Mesenchymal stem cell (in vitro differentiated cells and primary cell): ENCODE measurements at regions not wholly inside any gene's neighbourhood (a gene's known extent, or its start where the extent isn't known, plus 50 kb on each side); places are given as distances from the start of the nearest gene placed in this dataset.

Source experiments
- DNase-seq: peaks from one replicate; pipeline ENCODE4 v3.0.0-alpha.2; 2013
- H2AFZ ChIP-seq: one replicate; pipeline ENCODE4 v1.6.1; 2013; ENCODE audit warnings: low read depth, mild to moderate bottlenecking, control low read depth, inconsistent platforms, low read length, moderate library complexity
- H2AK5ac ChIP-seq: 2 replicates; pipeline ENCODE4 v1.6.1; 2013; ENCODE audit warnings: low read length, moderate library complexity, mild to moderate bottlenecking, inconsistent platforms; ENCODE audit not compliant: severe bottlenecking
- H2BK120ac ChIP-seq: one replicate; pipeline ENCODE4 v1.6.1; 2013; ENCODE audit warnings: low read depth, mild to moderate bottlenecking, inconsistent platforms, low read length, moderate library complexity
- H2BK12ac ChIP-seq, 2 experiments: one replicate each; pipeline ENCODE4 v1.6.1; 2013; ENCODE audit warnings: inconsistent platforms in 2 of 2, low read length in 2 of 2, mild to moderate bottlenecking in 2 of 2, moderate library complexity in 2 of 2, control low read depth in 1 of 2
- H2BK15ac ChIP-seq: one replicate; pipeline ENCODE4 v1.6.1; 2013; ENCODE audit warnings: mild to moderate bottlenecking, low read depth, inconsistent platforms; ENCODE audit not compliant: poor library complexity, severe bottlenecking
- H2BK5ac ChIP-seq: 2 replicates; pipeline ENCODE4 v1.6.1; 2013; ENCODE audit warnings: low read depth, mild to moderate bottlenecking, low read length, control low read depth, inconsistent platforms; ENCODE audit not compliant: poor library complexity, severe bottlenecking
- H3K14ac ChIP-seq, 2 experiments: one replicate each; pipeline ENCODE4 v1.6.1; 2013; ENCODE audit warnings: inconsistent platforms in 2 of 2, low read length in 2 of 2, control low read depth in 1 of 2, mild to moderate bottlenecking in 1 of 2, moderate library complexity in 1 of 2
- H3K18ac ChIP-seq, 2 experiments: one replicate each; pipeline ENCODE4 v1.6.1; 2013; ENCODE audit warnings: inconsistent platforms in 2 of 2, low read length in 2 of 2, control low read depth in 1 of 2, low read depth in 1 of 2, mild to moderate bottlenecking in 1 of 2
- H3K23ac ChIP-seq, 2 experiments: one replicate each; pipeline ENCODE4 v1.6.1; 2013; ENCODE audit warnings: inconsistent platforms in 2 of 2, low read length in 2 of 2, mild to moderate bottlenecking in 2 of 2, moderate library complexity in 2 of 2, control low read depth in 1 of 2
- H3K27ac ChIP-seq: 2 replicates; pipeline ENCODE4 v1.5.1; 2013; ENCODE audit warnings: mild to moderate bottlenecking, moderate library complexity, low read length, control low read depth, inconsistent platforms; ENCODE audit not compliant: poor library complexity, severe bottlenecking
- H3K27me3 ChIP-seq, 2 experiments: 2 replicates each; pipeline versions ENCODE4 v1.6.1 to v1.7.0; 2013; ENCODE audit warnings: low read length in 2 of 2, mild to moderate bottlenecking in 2 of 2, moderate library complexity in 2 of 2, control low read depth in 1 of 2, inconsistent platforms in 1 of 2; ENCODE audit not compliant: control insufficient read depth in 1 of 2, insufficient read depth in 1 of 2
- H3K36me3 ChIP-seq, 2 experiments: 2 replicates each; pipeline versions ENCODE4 v1.6.1 to v1.7.0; 2013; ENCODE audit warnings: low read length in 2 of 2, control low read depth in 1 of 2, inconsistent platforms in 1 of 2, low read depth in 1 of 2, mild to moderate bottlenecking in 1 of 2; ENCODE audit not compliant: insufficient read depth in 2 of 2, control insufficient read depth in 1 of 2
- H3K4ac ChIP-seq, 2 experiments: one replicate each; pipeline ENCODE4 v1.6.1; 2013; ENCODE audit warnings: inconsistent platforms in 2 of 2, low read length in 2 of 2, mild to moderate bottlenecking in 2 of 2, moderate library complexity in 2 of 2, control low read depth in 1 of 2, low read depth in 1 of 2
- H3K4me1 ChIP-seq: 2 replicates; pipeline ENCODE4 v1.6.1; 2013; ENCODE audit warnings: low read depth, low read length, control low read depth; ENCODE audit not compliant: control insufficient read depth, insufficient read depth
- H3K4me2 ChIP-seq: 2 replicates; pipeline ENCODE4 v1.6.1; 2013; ENCODE audit warnings: low read length, mild to moderate bottlenecking, inconsistent platforms; ENCODE audit not compliant: poor library complexity, severe bottlenecking
- H3K4me3 ChIP-seq, 2 experiments: 2 replicates each; pipeline versions ENCODE4 v1.5.1 to v1.7.0; 2013; ENCODE audit warnings: low read length in 2 of 2, mild to moderate bottlenecking in 2 of 2, control low read depth in 1 of 2, low read depth in 1 of 2; ENCODE audit not compliant: insufficient read depth in 1 of 2
- H3K79me1 ChIP-seq: replicated peaks from 2 replicates; pipeline ENCODE4 v1.6.1; 2013; ENCODE audit warnings: mild to moderate bottlenecking, control low read depth, low read length, inconsistent platforms; ENCODE audit not compliant: poor library complexity, severe bottlenecking
- H3K9ac ChIP-seq: 2 replicates; pipeline ENCODE4 v1.7.0; 2013; ENCODE audit warnings: mild to moderate bottlenecking, low read length, moderate library complexity
- H3K9me3 ChIP-seq: 2 replicates; pipeline ENCODE4 v1.7.0; 2013; ENCODE audit warnings: mild to moderate bottlenecking, low read length; ENCODE audit not compliant: control insufficient read depth
- H4K8ac ChIP-seq: one replicate; pipeline ENCODE4 v1.6.1; 2013; ENCODE audit warnings: inconsistent platforms, mild to moderate bottlenecking, low read length, moderate library complexity
- H4K91ac ChIP-seq: one replicate; pipeline ENCODE4 v1.6.1; 2013; ENCODE audit warnings: mild to moderate bottlenecking, low read length, inconsistent platforms
- WGBS: methylation state at CpG from one replicate; pipeline ENCODE4 v1.1.7; 2013; ENCODE audit warnings: mixed read lengths; 5-methylcytosine and 5-hydroxymethylcytosine counted together

- Histone ChIP-seq H3K4me3 (no peak overlapping the region), H4K91ac (no peak overlapping the region), H2BK12ac (no peak overlapping the region), H2AFZ (no peak overlapping the region), H3K27ac (no peak overlapping the region), H3K23ac (no peak overlapping the region), H3K36me3 (no peaks in the 10 kb centered on the region), H3K4me1 (no peaks in the 10 kb centered on the region), H3K14ac (no peak overlapping the region), H3K18ac (no peak overlapping the region), H3K4me2 (no peak overlapping the region), H3K4ac (no peak overlapping the region), H3K27me3 (no peaks in the 10 kb centered on the region), H3K9me3 (peaks cover 13% of the 10 kb centered on the region), H2BK15ac (no peak overlapping the region), H4K8ac (no peak overlapping the region), H2AK5ac (no peak overlapping the region), H3K79me1 (no peaks in the 10 kb centered on the region), H3K9ac (no peak overlapping the region), H2BK5ac (no peak overlapping the region), H2BK120ac (no peak overlapping the region)
- no peak for DNase-seq
- WGBS, result 80% methylated on average over 1 of the region's 1 CpG
Observed at GRCh38 chrX:63917296-63917695, 132.3 kb upstream of the ARHGEF9 start.

- Histone ChIP-seq H3K18ac (no peak overlapping the region), H2BK12ac (no peak overlapping the region), H3K4me2 (no peak overlapping the region), H3K23ac (no peak overlapping the region), H3K14ac (no peak overlapping the region), H3K36me3 (no peaks in the 10 kb centered on the region), H2BK120ac (no peak overlapping the region), H2BK15ac (no peak overlapping the region), H3K79me1 (no peaks in the 10 kb centered on the region), H2AK5ac (no peak overlapping the region), H4K8ac (no peak overlapping the region), H2AFZ (no peak overlapping the region), H3K4me1 (no peaks in the 10 kb centered on the region), H3K4ac (no peak overlapping the region), H4K91ac (no peak overlapping the region), H3K27ac (no peak overlapping the region), H2BK5ac (no peak overlapping the region), H3K27me3 (no peaks in the 10 kb centered on the region), H3K4me3 (no peak overlapping the region), H3K9ac (no peak overlapping the region), H3K9me3 (peaks cover 13% of the 10 kb centered on the region)
- no peak for DNase-seq
Observed at GRCh38 chrX:63913719-63914118, 128.7 kb upstream of the ARHGEF9 start.

DNA sequence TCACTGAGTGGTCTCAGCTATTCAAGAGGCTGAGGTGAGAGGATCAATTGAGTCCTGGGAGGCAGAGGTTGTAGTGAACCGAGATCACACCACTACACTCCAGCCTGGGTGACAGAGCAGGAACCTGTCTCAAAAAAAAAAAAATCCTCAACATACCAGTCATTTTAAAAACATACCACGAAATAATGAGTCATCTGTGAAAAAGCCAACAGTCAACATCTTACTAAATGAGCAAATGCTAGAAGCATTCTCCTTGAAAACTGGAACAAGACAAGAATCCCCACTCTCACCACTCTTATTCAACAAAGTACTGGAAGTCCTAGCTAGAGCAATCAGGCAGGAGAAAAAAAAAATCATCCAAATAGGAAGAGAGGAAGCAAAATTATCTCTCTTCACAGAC lies 104.0 kb upstream of the ARHGEF9 start:
- H2BK12ac ChIP-seq, result no peak overlapping the region
- H4K91ac ChIP-seq, result no peak overlapping the region
- WGBS, result 39% methylated on average over 2 of the region's 2 CpGs
- H4K8ac ChIP-seq, result no peak overlapping the region
- H2AK5ac ChIP-seq, result no peak overlapping the region
- H3K23ac ChIP-seq, result no peak overlapping the region
- no peaks in the 10 kb centered on the region for H3K4me1 ChIP-seq
- H3K4me3 ChIP-seq, result no peak overlapping the region
- no peak overlapping the region for H3K4me2 ChIP-seq
- H3K9ac ChIP-seq, result no peak overlapping the region
- no peak overlapping the region for H2AFZ ChIP-seq
- no peak overlapping the region for H2BK15ac ChIP-seq
- no peaks in the 10 kb centered on the region for H3K79me1 ChIP-seq
- DNase-seq, result peak; percentile 6
- H2BK120ac ChIP-seq, result no peak overlapping the region
- H3K36me3 ChIP-seq, result no peaks in the 10 kb centered on the region
- H3K4ac ChIP-seq, result no peak overlapping the region
- H3K18ac ChIP-seq, result no peak overlapping the region
- H3K14ac ChIP-seq, result no peak overlapping the region
- peaks cover 30% of the 10 kb centered on the region for H3K9me3 ChIP-seq
- H3K27ac ChIP-seq, result no peak overlapping the region
- H3K27me3 ChIP-seq, result no peaks in the 10 kb centered on the region
- H2BK5ac ChIP-seq, result no peak overlapping the region

DNA sequence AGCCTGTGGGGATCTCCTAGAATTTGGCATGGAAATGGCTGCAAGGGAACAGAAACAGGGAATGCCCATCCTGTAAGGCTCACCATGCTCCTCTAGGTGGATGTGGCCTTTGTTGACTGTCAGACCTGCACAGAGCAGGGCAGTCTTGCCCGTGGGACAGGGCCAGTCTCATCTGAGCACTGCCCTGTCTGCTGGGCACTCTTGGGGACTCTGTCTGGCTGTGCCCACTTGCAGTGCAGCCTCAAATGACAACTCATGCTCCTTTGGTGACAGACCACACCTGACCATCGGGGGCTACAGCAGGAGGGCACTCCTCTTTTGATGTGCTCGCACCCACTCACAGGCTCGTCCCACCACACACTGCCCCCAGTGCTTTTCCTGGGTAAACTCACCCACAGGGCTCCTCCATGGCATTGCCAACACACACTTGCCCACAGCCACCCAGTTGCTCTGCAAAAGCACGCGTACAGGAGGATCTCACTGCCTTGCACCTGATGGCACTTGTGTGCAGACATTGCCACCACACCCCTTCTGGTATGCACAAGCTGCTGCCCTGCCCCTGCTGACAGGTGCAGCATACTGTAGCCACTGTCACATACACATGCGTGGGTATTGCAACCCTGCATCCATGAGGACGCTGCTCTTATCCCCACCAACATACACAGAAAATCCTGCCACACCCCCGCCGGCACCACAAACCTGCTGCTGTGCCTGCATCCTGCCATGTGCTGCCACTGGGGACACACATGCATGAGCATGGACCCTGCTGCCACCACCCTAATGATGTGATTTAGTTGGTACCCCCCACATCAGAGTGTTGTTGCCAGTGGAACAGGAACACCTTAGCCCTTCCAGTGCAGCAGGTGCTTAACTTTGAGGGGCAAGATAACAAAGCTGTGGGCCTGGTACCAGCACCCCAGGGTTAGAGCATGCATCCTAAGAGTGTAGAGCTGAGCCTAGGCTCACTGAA lies 100.1 kb upstream of the ARHGEF9 start:
- H3K9ac ChIP-seq, result no peak overlapping the region
- no peaks in the 10 kb centered on the region for H3K4me1 ChIP-seq
- no peak overlapping the region for H3K4ac ChIP-seq
- H2AFZ ChIP-seq, result no peak overlapping the region
- no peak overlapping the region for H3K18ac ChIP-seq
- H2BK12ac ChIP-seq, result no peak overlapping the region
- H2AK5ac ChIP-seq, result no peak overlapping the region
- DNase-seq, result no peak
- no peaks in the 10 kb centered on the region for H3K36me3 ChIP-seq
- 76% methylated on average over 10 of the region's 10 CpGs for WGBS
- H3K4me3 ChIP-seq, result no peak overlapping the region
- no peak overlapping the region for H2BK15ac ChIP-seq
- H3K9me3 ChIP-seq, result peaks cover 4% of the 10 kb centered on the region
- H3K27ac ChIP-seq, result no peak overlapping the region
- H2BK5ac ChIP-seq, result no peak overlapping the region
- H2BK120ac ChIP-seq, result no peak overlapping the region
- no peak overlapping the region for H4K91ac ChIP-seq
- no peak overlapping the region for H3K14ac ChIP-seq
- H3K79me1 ChIP-seq, result no peaks in the 10 kb centered on the region
- no peak overlapping the region for H4K8ac ChIP-seq
- H3K23ac ChIP-seq, result no peak overlapping the region
- H3K27me3 ChIP-seq, result no peaks in the 10 kb centered on the region
- H3K4me2 ChIP-seq, result no peak overlapping the region
